ENCODE measurements at regions not wholly inside any gene's neighbourhood (a gene's known extent, or its start where the extent isn't known, plus 50 kb on each side); places are given as distances from the start of the nearest gene placed in this dataset.

GRCh38 chr10:45154502-45154901 is 153.8 kb downstream of the ZNF22 start:
- TF ChIP-seq TEAD4 (IDR thresholded peaks at IDR 0.05; ENCODE audit: low read length) (no peak), TEAD4 (CRISPR knock-in tag; IDR thresholded peaks at IDR 0.05; ENCODE audit: borderline replicate concordance) (no peak), LARP7 (IDR thresholded peaks at IDR 0.05) (no peak), ZBTB26 (CRISPR knock-in tag; IDR thresholded peaks at IDR 0.05) (no peak), CTCF (IDR thresholded peaks at IDR 0.05 in 2 of 3, conservative IDR thresholded peaks at IDR 0.05 in 1 of 3; ENCODE audit: insufficient read depth in 2 of 3, low read depth in 1 of 3, low read length in 3 of 3) (no peak), ZNF133 (CRISPR knock-in tag; IDR thresholded peaks at IDR 0.05) (no peak), MXI1 (IDR thresholded peaks at IDR 0.05; ENCODE audit: low read depth, low read length) (no peak), LEF1 (IDR thresholded peaks at IDR 0.05) (no peak), EGR1 (conservative IDR thresholded peaks at IDR 0.05) (no peak)

Data from K562 (cell line).